Stomach smooth muscle (tissue), 2 donors: ENCODE measurements at regions not wholly inside any gene's neighbourhood (a gene's known extent, or its start where the extent isn't known, plus 50 kb on each side); places are given as distances from the start of the nearest gene placed in this dataset.
"Not testable (repeated sequence)": the region's sequence is repeated elsewhere in the genome, so short reads cannot be mapped to it uniquely, and the experiment has no call there.

Experiments used
- H3K27ac ChIP-seq: one replicate; pipeline ENCODE4 v1.7.0; 2013; ENCODE audit warnings: mild to moderate bottlenecking, low read length, inconsistent platforms
- H3K27me3 ChIP-seq, 2 donors: one replicate each; pipeline ENCODE4 v1.7.0; 2013; ENCODE audit warnings: low read length in 2 of 2; ENCODE audit not compliant: insufficient read depth in 2 of 2, control insufficient read depth in 1 of 2
- H3K36me3 ChIP-seq, 2 donors: one replicate each; pipeline ENCODE4 v1.7.0; 2013; ENCODE audit warnings: low read length in 2 of 2; ENCODE audit not compliant: control insufficient read depth in 2 of 2, insufficient read depth in 2 of 2
- H3K4me1 ChIP-seq: one replicate; pipeline ENCODE4 v1.7.0; 2013; ENCODE audit warnings: low read length; ENCODE audit not compliant: control insufficient read depth, insufficient read depth
- H3K4me3 ChIP-seq, 2 donors: one replicate each; pipeline ENCODE4 v1.7.0; 2013; ENCODE audit warnings: low read length in 2 of 2
- H3K9ac ChIP-seq, 2 donors: one replicate each; pipeline ENCODE4 v1.7.0; 2013; ENCODE audit warnings: low read length in 2 of 2, mild to moderate bottlenecking in 1 of 2
- H3K9me3 ChIP-seq, 2 donors: one replicate each; pipeline ENCODE4 v1.7.0; 2013; ENCODE audit warnings: low read length in 2 of 2; ENCODE audit not compliant: control insufficient read depth in 2 of 2
- donor health status: healthy.
- donor health status: Pancreatic carcinoma.

GRCh38 chr9:96158147-96158546 lies 143.8 kb downstream of the HSD17B3 start:
- Histone ChIP-seq H3K9ac (no peak overlapping the region), H3K27ac (no peak overlapping the region), H3K4me3 (no peak overlapping the region), H3K27me3 (no peaks in the 10 kb centered on the region), H3K4me1 (peaks cover 4% of the 10 kb centered on the region), H3K36me3 (no peaks in the 10 kb centered on the region), H3K9me3 (peaks cover 0 to 2% of the 10 kb centered on the region in 2 donors)

GRCh38 chr9:96157675-96158074 lies 144.3 kb downstream of the HSD17B3 start:
- Histone ChIP-seq H3K9ac (no peak overlapping the region), H3K4me1 (peaks cover 4% of the 10 kb centered on the region), H3K4me3 (no peak overlapping the region), H3K36me3 (no peaks in the 10 kb centered on the region), H3K9me3 (peaks cover 0 to 2% of the 10 kb centered on the region in 2 donors), H3K27me3 (no peaks in the 10 kb centered on the region), H3K27ac (no peak overlapping the region)

GRCh38 chr9:96156171-96156974 lies 145.6 kb downstream of the HSD17B3 start:
- H3K9me3 ChIP-seq = peaks cover 0 to 2% of the 10 kb centered on the region in 2 donors
- H3K27me3 ChIP-seq = no peaks in the 10 kb centered on the region
- H3K36me3 ChIP-seq = no peaks in the 10 kb centered on the region
- H3K9ac ChIP-seq = no peak overlapping the region
- peaks cover 4% of the 10 kb centered on the region for H3K4me1 ChIP-seq
- no peak overlapping the region for H3K4me3 ChIP-seq
- H3K27ac ChIP-seq = no peak overlapping the region

GRCh38 chr9:96154081-96154480 lies 147.9 kb downstream of the HSD17B3 start:
- Histone ChIP-seq H3K36me3 (no peaks in the 10 kb centered on the region), H3K27ac (no peak overlapping the region), H3K27me3 (no peaks in the 10 kb centered on the region), H3K4me3 (no peak overlapping the region), H3K9ac (no peak overlapping the region), H3K4me1 (peaks cover 12% of the 10 kb centered on the region), H3K9me3 (no peaks in the 10 kb centered on the region)

- H3K4me1 ChIP-seq = peaks cover 16% of the 10 kb centered on the region
- H3K9me3 ChIP-seq = no peaks in the 10 kb centered on the region
- H3K4me3 ChIP-seq = no peak overlapping the region
- no peaks in the 10 kb centered on the region for H3K27me3 ChIP-seq
- H3K27ac ChIP-seq = no peak overlapping the region
- H3K36me3 ChIP-seq = no peaks in the 10 kb centered on the region
- no peak overlapping the region for H3K9ac ChIP-seq
Observed at GRCh38 chr9:96152550-96152949, 149.4 kb downstream of the HSD17B3 start.

GRCh38 chr9:96150324-96151227 lies 151.4 kb downstream of the HSD17B3 start:
- no peaks in the 10 kb centered on the region for H3K36me3 ChIP-seq
- no peak overlapping the region for H3K4me3 ChIP-seq
- H3K27me3 ChIP-seq = no peaks in the 10 kb centered on the region
- no peak overlapping the region for H3K9ac ChIP-seq
- H3K27ac ChIP-seq = no peak overlapping the region
- peaks cover 12% of the 10 kb centered on the region for H3K4me1 ChIP-seq
- no peaks in the 10 kb centered on the region for H3K9me3 ChIP-seq

- Histone ChIP-seq H3K4me1 (peaks cover 12% of the 10 kb centered on the region), H3K9ac (no peak overlapping the region), H3K27me3 (no peaks in the 10 kb centered on the region), H3K4me3 (no peak overlapping the region), H3K27ac (no peak overlapping the region), H3K9me3 (no peaks in the 10 kb centered on the region), H3K36me3 (no peaks in the 10 kb centered on the region)
Observed at GRCh38 chr9:96149533-96150280, 152.3 kb downstream of the HSD17B3 start.

GRCh38 chr9:96148634-96149532 lies 153.1 kb downstream of the HSD17B3 start:
- Histone ChIP-seq H3K9ac (no peak overlapping the region), H3K36me3 (no peaks in the 10 kb centered on the region), H3K27ac (no peak overlapping the region), H3K4me1 (peaks cover 12% of the 10 kb centered on the region), H3K9me3 (no peaks in the 10 kb centered on the region), H3K27me3 (no peaks in the 10 kb centered on the region), H3K4me3 (no peak overlapping the region)

GRCh38 chr9:96147029-96147428 lies 154.9 kb downstream of the HSD17B3 start:
- not testable (repeated sequence) for H3K27ac ChIP-seq, H3K9me3 ChIP-seq, H3K36me3 ChIP-seq, H3K9ac ChIP-seq, H3K27me3 ChIP-seq, H3K4me3 ChIP-seq
- H3K4me1 ChIP-seq = peaks cover 12% of the 10 kb centered on the region

- Histone ChIP-seq H3K36me3 (no peaks in the 10 kb centered on the region), H3K9ac (no peak overlapping the region), H3K27ac (no peak overlapping the region), H3K27me3 (peaks cover 0 to 2% of the 10 kb centered on the region in 2 donors), H3K4me1 (peaks cover 37% of the 10 kb centered on the region), H3K4me3 (no peak overlapping the region), H3K9me3 (peaks cover 0 to 3% of the 10 kb centered on the region in 2 donors)
Observed at GRCh38 chr9:96141666-96142065, 160.3 kb downstream of the HSD17B3 start.
